ENCODE measurements at regions not wholly inside any gene's neighbourhood (a gene's known extent, or its start where the extent isn't known, plus 50 kb on each side); places are given as distances from the start of the nearest gene placed in this dataset.

GRCh38 chr14:76580967-76581366, 180.3 kb upstream of the VASH1 start:
- CTCF ChIA-PET, result interaction anchor here (1.1 kb wide), 1 partner anchor 62 kb away, joined by 3 read pairs; no protein-coding TSS in a partner anchor
- Histone ChIP-seq H3K79me2 (ENCODE audit: insufficient read depth, low read length) (no peaks in the 10 kb centered on the region), H3K9me2 (ENCODE audit: insufficient read depth) (no peaks in the 10 kb centered on the region), H3K9me3 (ENCODE audit: control insufficient read depth in 1 of 2, insufficient read depth in 1 of 2, low read depth in 1 of 2, low read length in 2 of 2) (no peaks in the 10 kb centered on the region), H3K9ac (ENCODE audit: low read length) (no peak overlapping the region), H3K36me3 (ENCODE audit: control insufficient read depth in 1 of 2, insufficient read depth in 2 of 2, low read length in 2 of 2) (no peaks in the 10 kb centered on the region), H3K4me2 (ENCODE audit: low read length) (no peak overlapping the region), H4K20me1 (ENCODE audit: insufficient read depth) (no peaks in the 10 kb centered on the region), H3K4me1 (ENCODE audit: control insufficient read depth in 1 of 2, insufficient read depth in 2 of 2, low read length in 2 of 2) (peaks cover 0 to 5% of the 10 kb centered on the region in 2 experiments; a peak in 1 of 4 replicates), H3K4me3 (replicated peaks in 1 of 2; ENCODE audit: low read depth in 1 of 2, low read length in 2 of 2) (no peak overlapping the region), H3K27me3 (ENCODE audit: insufficient read depth, low read length) (no peaks in the 10 kb centered on the region), H3K27ac (ENCODE audit: low read depth, low read length) (no peak overlapping the region), H2AFZ (ENCODE audit: low read depth, low read length, poor library complexity, severe bottlenecking) (no peak overlapping the region)
- TF ChIP-seq ZFX (IDR thresholded peaks at IDR 0.05) (no peak), EZH2 (IDR thresholded peaks at IDR 0.05) (no peak), ZBTB33 (IDR thresholded peaks at IDR 0.05; ENCODE audit: extremely low read depth, insufficient replicate concordance, low read length) (no peak), YY1 (IDR thresholded peaks at IDR 0.05; ENCODE audit: extremely low read depth, insufficient replicate concordance, low read depth, low read length) (no peak), MAX (IDR thresholded peaks at IDR 0.05) (no peak), JUND (IDR thresholded peaks at IDR 0.05) (no peak), ZNF274 (IDR thresholded peaks at IDR 0.05; ENCODE audit: low read depth, low read length) (no peak), CEBPB (IDR thresholded peaks at IDR 0.05; ENCODE audit: low read depth) (no peak), POLR2AphosphoS5 (IDR thresholded peaks at IDR 0.05; ENCODE audit: low read depth, low read length) (no peak), SIN3A (IDR thresholded peaks at IDR 0.05; ENCODE audit: low read depth) (no peak), ELF1 (IDR thresholded peaks at IDR 0.05; ENCODE audit: borderline replicate concordance, low read depth) (no peak), CTCF (IDR thresholded peaks at IDR 0.05 in 2 of 3, conservative IDR thresholded peaks at IDR 0.05 in 1 of 3; ENCODE audit: borderline replicate concordance in 1 of 3, insufficient read depth in 1 of 3, low read depth in 2 of 3, low read length in 2 of 3) (no peak), ATF3 (IDR thresholded peaks at IDR 0.05) (no peak)
- POLR2A ChIA-PET, result no interaction called here
- intact Hi-C loops (cut with micrococcal nuclease), result no loop called here
- no TSS peak for BruUV-seq (replicated peaks)
- RAD21 ChIA-PET (ENCODE audit: low non-redundant PET in 1 of 2, low total read pairs in 2 of 2, uncharacterized antibody in 2 of 2, unreplicated experiment in 2 of 2), result no interaction called here
- no peak for DNase-seq (ENCODE audit: low read depth, low spot score)
- no peak for ATAC-seq
